HCT116 (cell line): ENCODE measurements at regions not wholly inside any gene's neighbourhood (a gene's known extent, or its start where the extent isn't known, plus 50 kb on each side); places are given as distances from the start of the nearest gene placed in this dataset.

Source experiments
- EGR1 ChIP-seq: IDR thresholded peaks from 2 replicates; pipeline ENCODE4 v1.6.1; 2012; ENCODE audit warnings: low read depth
- ELF1 ChIP-seq: IDR thresholded peaks from 2 replicates; pipeline ENCODE4 v1.6.1; 2012; ENCODE audit warnings: low read depth, borderline replicate concordance
- EZH2 ChIP-seq: fragments of 200-600 bp; sonication (generic); IDR thresholded peaks from 2 replicates; pipeline ENCODE4 v1.6.1; 2017; ENCODE audit warnings: antibody characterized with exemption, mixed run types
- EZH2phosphoT487 ChIP-seq: fragments of 200-600 bp; IDR thresholded peaks from 2 replicates; pipeline ENCODE4 v1.6.1; 2018; ENCODE audit warnings: antibody characterized with exemption, borderline replicate concordance
- FOSL1 ChIP-seq: IDR thresholded peaks from 2 replicates; pipeline ENCODE4 v1.6.1; 2012; ENCODE audit warnings: low read depth
- POLR2A ChIP-seq: IDR thresholded peaks from 2 replicates; pipeline ENCODE4 v1.7.0; 2011; ENCODE audit warnings: borderline replicate concordance; ENCODE audit not compliant: insufficient read depth, insufficient read length; ENCODE audit errors: extremely low read depth
- POLR2AphosphoS5 ChIP-seq: IDR thresholded peaks from 2 replicates; pipeline ENCODE4 v1.6.1; 2011; ENCODE audit warnings: mild to moderate bottlenecking, low read depth, low read length, moderate library complexity
- RAD21 ChIP-seq: IDR thresholded peaks from 2 replicates; pipeline ENCODE4 v1.6.1; 2012; ENCODE audit warnings: low read depth, mild to moderate bottlenecking
- SRF ChIP-seq: IDR thresholded peaks from 2 replicates; pipeline ENCODE4 v1.6.1; 2012; ENCODE audit warnings: low read depth
- ZNF274 ChIP-seq: fragments of 200-500 bp; sonication (Bioruptor generic); IDR thresholded peaks from 2 replicates; pipeline ENCODE4 v1.6.1; 2014; ENCODE audit warnings: mild to moderate bottlenecking, low read depth, low read length, inconsistent platforms
- TF ChIP-seq, protein P1 (sequence below), 3 experiments: fragments of 200-600 bp in 1 of 3; sonication (generic) in 1 of 3; IDR thresholded peaks in 2 of 3; conservative IDR thresholded peaks in 1 of 3; 2 replicates each; pipeline ENCODE4 v1.5.1; 2012 to 2017; ENCODE audit warnings: low read depth in 2 of 3, low read length in 2 of 3, antibody characterized with exemption in 1 of 3, borderline replicate concordance in 1 of 3, control low read depth in 1 of 3, mild to moderate bottlenecking in 1 of 3, mixed read lengths in 1 of 3, mixed run types in 1 of 3, moderate library complexity in 1 of 3; ENCODE audit not compliant: insufficient read depth in 1 of 3
- TF ChIP-seq, protein P2 (sequence below): IDR thresholded peaks from 2 replicates; pipeline ENCODE4 v1.6.1; 2012

DNA sequence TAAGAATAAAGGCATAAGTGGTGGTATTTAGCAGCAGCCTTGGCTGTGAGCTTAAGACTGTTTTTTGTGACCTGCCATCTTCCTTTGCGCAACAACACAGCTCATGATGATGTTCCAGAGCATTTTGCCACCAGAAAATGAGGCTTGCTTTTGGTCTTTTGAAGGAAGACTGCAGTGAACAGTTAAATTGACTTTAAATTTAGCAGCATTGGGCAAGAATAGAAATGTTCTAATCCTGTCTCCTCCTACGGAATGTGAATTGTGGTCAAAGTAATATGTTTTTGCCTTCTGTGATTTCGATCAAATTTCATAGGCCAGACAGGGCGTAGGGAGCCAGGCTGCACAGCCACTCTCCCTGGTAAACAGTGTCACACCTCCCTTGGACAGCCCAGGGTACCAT is 460.7 kb upstream of the RASGRP1 start:
- TF ChIP-seq SRF (no peak), POLR2A (no peak), FOSL1 (no peak), RAD21 (no peak), ZNF274 (no peak), EZH2 (no peak), EZH2phosphoT487 (no peak), POLR2AphosphoS5 (no peak), ELF1 (no peak), EGR1 (no peak)
- TF ChIP-seq, protein P1, sequence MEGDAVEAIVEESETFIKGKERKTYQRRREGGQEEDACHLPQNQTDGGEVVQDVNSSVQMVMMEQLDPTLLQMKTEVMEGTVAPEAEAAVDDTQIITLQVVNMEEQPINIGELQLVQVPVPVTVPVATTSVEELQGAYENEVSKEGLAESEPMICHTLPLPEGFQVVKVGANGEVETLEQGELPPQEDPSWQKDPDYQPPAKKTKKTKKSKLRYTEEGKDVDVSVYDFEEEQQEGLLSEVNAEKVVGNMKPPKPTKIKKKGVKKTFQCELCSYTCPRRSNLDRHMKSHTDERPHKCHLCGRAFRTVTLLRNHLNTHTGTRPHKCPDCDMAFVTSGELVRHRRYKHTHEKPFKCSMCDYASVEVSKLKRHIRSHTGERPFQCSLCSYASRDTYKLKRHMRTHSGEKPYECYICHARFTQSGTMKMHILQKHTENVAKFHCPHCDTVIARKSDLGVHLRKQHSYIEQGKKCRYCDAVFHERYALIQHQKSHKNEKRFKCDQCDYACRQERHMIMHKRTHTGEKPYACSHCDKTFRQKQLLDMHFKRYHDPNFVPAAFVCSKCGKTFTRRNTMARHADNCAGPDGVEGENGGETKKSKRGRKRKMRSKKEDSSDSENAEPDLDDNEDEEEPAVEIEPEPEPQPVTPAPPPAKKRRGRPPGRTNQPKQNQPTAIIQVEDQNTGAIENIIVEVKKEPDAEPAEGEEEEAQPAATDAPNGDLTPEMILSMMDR (IDR thresholded peaks at IDR 0.05 in 2 of 3, conservative IDR thresholded peaks at IDR 0.05 in 1 of 3; ENCODE audit: borderline replicate concordance in 1 of 3, insufficient read depth in 1 of 3, low read depth in 2 of 3, low read length in 2 of 3), result no peak
- TF ChIP-seq, protein P2, sequence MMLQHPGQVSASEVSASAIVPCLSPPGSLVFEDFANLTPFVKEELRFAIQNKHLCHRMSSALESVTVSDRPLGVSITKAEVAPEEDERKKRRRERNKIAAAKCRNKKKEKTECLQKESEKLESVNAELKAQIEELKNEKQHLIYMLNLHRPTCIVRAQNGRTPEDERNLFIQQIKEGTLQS, result no peak
